Endodermal cell (in vitro differentiated cells): ENCODE measurements at regions not wholly inside any gene's neighbourhood (a gene's known extent, or its start where the extent isn't known, plus 50 kb on each side); places are given as distances from the start of the nearest gene placed in this dataset.

Experiments used
- DNase-seq: peaks from one replicate; pipeline ENCODE4 v3.0.0-alpha.2; 2017
- H3K27ac ChIP-seq: 2 replicates; pipeline ENCODE4 v1.5.1; 2013; ENCODE audit warnings: mild to moderate bottlenecking, low read depth, low read length, moderate library complexity
- H3K27me3 ChIP-seq: 2 replicates; pipeline ENCODE4 v1.6.1; 2013; ENCODE audit warnings: mild to moderate bottlenecking, low read length, moderate library complexity; ENCODE audit not compliant: insufficient read depth, control insufficient read depth, poor library complexity, severe bottlenecking
- H3K36me3 ChIP-seq: 2 replicates; pipeline ENCODE4 v1.7.0; 2013; ENCODE audit warnings: mild to moderate bottlenecking, low read length, moderate library complexity; ENCODE audit not compliant: control insufficient read depth, insufficient read depth
- H3K4me1 ChIP-seq: one replicate; pipeline ENCODE4 v1.7.0; 2013; ENCODE audit warnings: low read length; ENCODE audit not compliant: control insufficient read depth, insufficient read depth
- H3K4me3 ChIP-seq: 2 replicates; pipeline ENCODE4 v1.5.1; 2013; ENCODE audit warnings: mild to moderate bottlenecking, low read length, moderate library complexity
- H3K9ac ChIP-seq: 2 replicates; pipeline ENCODE4 v1.6.1; 2013; ENCODE audit warnings: mild to moderate bottlenecking, low read length, moderate library complexity; ENCODE audit not compliant: poor library complexity, severe bottlenecking; ENCODE audit errors: extremely low read depth
- H3K9me3 ChIP-seq: 2 replicates; pipeline ENCODE4 v1.6.1; 2013; ENCODE audit warnings: mild to moderate bottlenecking, low read length, moderate library complexity; ENCODE audit not compliant: control insufficient read depth
- H3K27ac Mint-ChIP-seq: 2 replicates; pipeline ENCODE4 v1.8.0; 2020; ENCODE audit warnings: mixed read lengths
- H3K27me3 Mint-ChIP-seq: 2 replicates; pipeline ENCODE4 v1.8.0; 2021; ENCODE audit warnings: mild to moderate bottlenecking, mixed read lengths; ENCODE audit not compliant: insufficient read depth
- H3K36me3 Mint-ChIP-seq: 2 replicates; pipeline ENCODE4 v1.8.0; 2020; ENCODE audit warnings: low read depth, mixed read lengths
- H3K4me1 Mint-ChIP-seq: 2 replicates; pipeline ENCODE4 v1.8.0; 2020; ENCODE audit warnings: mixed read lengths
- H3K4me3 Mint-ChIP-seq: 2 replicates; pipeline ENCODE4 v1.8.0; 2020; ENCODE audit warnings: mild to moderate bottlenecking, moderate library complexity, mixed read lengths
- H3K9me3 Mint-ChIP-seq: 2 replicates; pipeline ENCODE4 v1.8.0; 2020; ENCODE audit warnings: mild to moderate bottlenecking, mixed read lengths
- WGBS, 2 experiments: methylation state at CpG; one replicate each; pipeline versions ENCODE4 v1.1.5 to v1.1.7; 2013; ENCODE audit warnings: missing lambda C conversion rate in 2 of 2, mixed read lengths in 1 of 2; ENCODE audit not compliant: insufficient coverage in 1 of 2, insufficient read length in 1 of 2; 5-methylcytosine and 5-hydroxymethylcytosine counted together
- TF ChIP-seq, protein P1 (sequence below): fragments of 200-600 bp; sonication (generic); conservative IDR thresholded peaks from 2 replicates; pipeline ENCODE4 v1.5.0; 2021; ENCODE audit warnings: antibody characterized with exemption, mild to moderate bottlenecking

DNA sequence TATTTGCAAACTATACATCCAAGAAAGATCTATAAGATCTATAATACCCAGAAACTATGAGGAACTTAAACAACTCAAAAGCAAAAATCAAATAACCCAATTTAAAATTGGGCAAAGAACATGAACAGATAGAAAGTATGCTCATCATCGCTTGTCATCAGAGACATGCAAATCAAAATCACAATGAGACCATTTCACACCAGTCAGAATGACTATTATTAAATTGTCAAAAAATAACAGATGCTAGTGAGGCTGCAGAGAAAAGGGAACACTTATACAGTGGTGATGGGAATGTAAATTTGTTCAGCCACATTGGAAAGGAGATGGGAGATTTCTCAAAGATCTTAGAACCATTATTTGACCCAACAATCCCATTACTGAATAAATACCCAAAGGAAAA lies 1451.7 kb upstream of the ADGRL3 start:
- no peak overlapping the region for H3K27ac ChIP-seq
- Mint-ChIP-seq H3K27me3 (no peaks in the 10 kb centered on the region), H3K4me1 (no peaks in the 10 kb centered on the region), H3K27ac (no peak overlapping the region), H3K4me3 (no peak overlapping the region), H3K9me3 (no peaks in the 10 kb centered on the region), H3K36me3 (no peaks in the 10 kb centered on the region)
- H3K9ac ChIP-seq: no peak overlapping the region
- no peaks in the 10 kb centered on the region for H3K9me3 ChIP-seq
- H3K4me3 ChIP-seq: no peak overlapping the region
- H3K27me3 ChIP-seq: no peaks in the 10 kb centered on the region
- no peaks in the 10 kb centered on the region for H3K4me1 ChIP-seq
- DNase-seq: no peak
- no peaks in the 10 kb centered on the region for H3K36me3 ChIP-seq
- TF ChIP-seq, protein P1, sequence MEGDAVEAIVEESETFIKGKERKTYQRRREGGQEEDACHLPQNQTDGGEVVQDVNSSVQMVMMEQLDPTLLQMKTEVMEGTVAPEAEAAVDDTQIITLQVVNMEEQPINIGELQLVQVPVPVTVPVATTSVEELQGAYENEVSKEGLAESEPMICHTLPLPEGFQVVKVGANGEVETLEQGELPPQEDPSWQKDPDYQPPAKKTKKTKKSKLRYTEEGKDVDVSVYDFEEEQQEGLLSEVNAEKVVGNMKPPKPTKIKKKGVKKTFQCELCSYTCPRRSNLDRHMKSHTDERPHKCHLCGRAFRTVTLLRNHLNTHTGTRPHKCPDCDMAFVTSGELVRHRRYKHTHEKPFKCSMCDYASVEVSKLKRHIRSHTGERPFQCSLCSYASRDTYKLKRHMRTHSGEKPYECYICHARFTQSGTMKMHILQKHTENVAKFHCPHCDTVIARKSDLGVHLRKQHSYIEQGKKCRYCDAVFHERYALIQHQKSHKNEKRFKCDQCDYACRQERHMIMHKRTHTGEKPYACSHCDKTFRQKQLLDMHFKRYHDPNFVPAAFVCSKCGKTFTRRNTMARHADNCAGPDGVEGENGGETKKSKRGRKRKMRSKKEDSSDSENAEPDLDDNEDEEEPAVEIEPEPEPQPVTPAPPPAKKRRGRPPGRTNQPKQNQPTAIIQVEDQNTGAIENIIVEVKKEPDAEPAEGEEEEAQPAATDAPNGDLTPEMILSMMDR: no peak
- 100% methylated on average over 1 of the region's 1 CpG; no CpG with 5 or more reads in 1 of the 2 experiments for WGBS, 2 experiments

DNA sequence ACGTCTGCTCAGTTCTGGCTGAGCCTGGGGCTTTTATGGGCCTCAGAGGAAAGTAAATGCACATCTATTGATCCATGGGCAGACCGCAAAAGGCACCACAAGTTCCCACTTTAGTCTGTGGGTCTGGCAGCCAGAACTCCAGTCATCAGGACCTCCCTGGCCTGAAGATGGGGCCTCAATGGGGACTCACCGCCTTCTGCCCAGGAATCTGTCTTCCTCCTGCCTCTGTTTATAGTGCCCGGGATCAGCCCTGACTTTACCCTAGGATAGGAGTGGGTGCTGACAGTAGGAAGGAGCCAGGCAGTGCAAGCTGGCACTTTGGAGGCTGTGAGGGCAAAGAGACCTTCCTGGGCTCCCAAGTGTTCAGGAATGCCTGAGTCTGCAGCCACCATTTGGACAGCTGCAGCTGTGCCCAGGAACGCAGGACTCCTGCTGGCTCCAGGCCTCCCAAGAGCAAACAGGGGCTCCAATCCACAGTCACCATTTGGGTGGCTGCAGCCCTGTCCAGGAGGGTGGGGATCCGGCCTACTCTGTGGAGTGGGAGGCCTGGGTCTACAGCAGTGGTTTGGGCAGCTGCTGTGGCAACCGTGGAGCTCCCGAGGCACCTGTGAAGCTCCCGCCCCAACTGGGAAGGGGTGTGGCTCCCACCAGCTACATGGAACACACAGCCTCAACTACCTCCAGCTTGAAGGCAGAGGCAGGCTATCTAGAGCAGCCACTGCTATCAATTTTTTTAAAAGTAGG lies 1440.9 kb upstream of the ADGRL3 start:
- Mint-ChIP-seq H3K36me3 (no peaks in the 10 kb centered on the region), H3K9me3 (no peaks in the 10 kb centered on the region), H3K4me3 (no peak overlapping the region), H3K4me1 (no peaks in the 10 kb centered on the region), H3K27ac (no peak overlapping the region), H3K27me3 (no peaks in the 10 kb centered on the region)
- 90 to 92% methylated on average over 5 to 9 of the region's 9 CpGs for WGBS, 2 experiments
- Histone ChIP-seq H3K9ac (no peak overlapping the region), H3K36me3 (no peaks in the 10 kb centered on the region), H3K4me3 (no peak overlapping the region), H3K27ac (no peak overlapping the region), H3K4me1 (no peaks in the 10 kb centered on the region), H3K27me3 (no peaks in the 10 kb centered on the region), H3K9me3 (no peaks in the 10 kb centered on the region)
- DNase-seq: peak; percentile 44
- TF ChIP-seq, protein P1: no peak

DNA sequence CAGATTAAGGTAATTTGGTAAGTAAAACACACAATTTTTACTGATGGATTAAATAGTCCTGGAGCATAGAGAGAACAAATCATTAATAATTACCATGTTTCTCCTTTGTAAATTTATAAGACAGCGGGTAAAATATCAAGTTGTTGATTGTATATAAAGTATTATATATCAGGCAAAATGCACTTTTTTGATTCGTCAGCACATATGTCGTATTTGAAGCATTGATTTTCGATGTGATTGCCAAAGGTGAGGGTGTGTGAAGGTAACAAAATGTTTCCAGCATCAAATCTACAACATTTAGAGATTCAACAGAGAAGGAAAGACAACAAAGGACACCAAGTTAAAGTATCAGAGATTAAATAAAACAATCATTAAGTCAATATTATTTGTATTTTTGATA lies 1437.8 kb upstream of the ADGRL3 start:
- 92% methylated on average over 4 of the region's 4 CpGs; no CpG with 5 or more reads in 1 of the 2 experiments for WGBS, 2 experiments
- Mint-ChIP-seq H3K4me3 (no peak overlapping the region), H3K27ac (no peak overlapping the region), H3K4me1 (no peaks in the 10 kb centered on the region), H3K9me3 (no peaks in the 10 kb centered on the region), H3K27me3 (no peaks in the 10 kb centered on the region), H3K36me3 (no peaks in the 10 kb centered on the region)
- Histone ChIP-seq H3K4me3 (no peak overlapping the region), H3K4me1 (no peaks in the 10 kb centered on the region), H3K9me3 (no peaks in the 10 kb centered on the region), H3K27ac (no peak overlapping the region), H3K9ac (no peak overlapping the region), H3K36me3 (no peaks in the 10 kb centered on the region), H3K27me3 (no peaks in the 10 kb centered on the region)
- DNase-seq: no peak
- TF ChIP-seq, protein P1: no peak
